HG02870 (cell line): ENCODE measurements at regions not wholly inside any gene's neighbourhood (a gene's known extent, or its start where the extent isn't known, plus 50 kb on each side); places are given as distances from the start of the nearest gene placed in this dataset.

Experiments used
- ATAC-seq: cut with Tn5 transposase; IDR thresholded peaks from one replicate; pipeline ENCODE4 v1.9.1; 2021; ENCODE audit warnings: mild to moderate bottlenecking, moderate library complexity; ENCODE audit not compliant: unreplicated experiment

DNA sequence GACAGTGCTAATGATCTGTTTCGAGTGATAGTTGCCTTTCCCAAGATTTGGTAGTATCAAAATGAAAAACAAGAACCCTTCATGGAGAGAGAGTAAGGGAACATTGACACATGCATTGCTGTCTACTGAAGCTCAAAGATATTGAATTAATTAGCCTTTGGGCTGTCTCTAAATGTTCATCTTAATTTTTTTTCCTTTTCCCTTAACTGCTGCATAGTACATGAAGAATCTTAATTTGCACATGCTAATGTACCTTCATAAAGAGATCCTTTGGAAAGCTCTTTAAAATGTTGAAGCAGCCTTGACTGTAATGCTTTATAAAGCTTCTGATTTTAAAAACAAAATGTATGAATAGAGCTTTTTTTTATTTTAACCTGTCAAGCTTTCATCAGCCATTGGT, 452.2 kb downstream of the TUSC7 start:
- no peak for ATAC-seq

DNA sequence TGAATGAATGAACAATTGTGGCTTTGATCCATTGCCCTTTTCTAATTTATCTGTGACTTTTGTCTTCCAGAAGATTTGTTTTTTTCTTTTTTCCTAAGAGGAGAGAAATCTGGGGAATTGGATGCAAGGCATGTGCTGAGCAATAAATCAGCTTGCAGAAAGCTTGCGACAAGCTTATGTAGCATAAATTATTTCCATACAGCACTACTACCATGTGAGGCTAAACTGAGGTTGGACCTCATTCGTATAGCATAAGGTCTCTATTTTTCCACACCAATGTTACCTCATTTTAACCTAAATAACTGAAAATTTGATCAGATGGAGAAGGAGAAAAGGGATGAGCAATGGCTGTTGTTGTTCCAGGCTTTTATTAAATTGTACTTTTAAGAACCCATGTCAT, 455.6 kb downstream of the TUSC7 start:
- no peak for ATAC-seq

DNA sequence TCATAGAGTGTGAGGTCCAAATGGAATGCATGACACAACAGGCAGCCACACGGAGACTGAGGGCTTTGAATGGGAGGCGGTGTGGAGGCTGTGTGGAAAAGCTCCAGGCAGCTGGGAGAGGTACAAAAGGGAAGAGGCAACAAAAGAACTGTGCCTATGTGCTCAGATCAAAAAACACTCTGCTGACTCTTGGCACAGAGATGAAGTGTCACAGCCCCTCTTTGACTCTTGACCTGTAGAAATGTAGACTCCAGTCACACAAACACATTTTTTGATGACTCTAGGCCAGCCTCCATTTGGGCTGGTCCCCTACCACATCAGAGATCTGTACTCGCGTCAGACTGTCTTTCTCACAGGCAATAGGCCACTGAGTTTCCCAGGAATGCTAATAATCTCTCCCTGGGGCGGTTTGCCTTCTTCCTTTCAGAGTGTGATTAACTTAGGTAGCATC, 456.0 kb downstream of the TUSC7 start:
- no peak for ATAC-seq

DNA sequence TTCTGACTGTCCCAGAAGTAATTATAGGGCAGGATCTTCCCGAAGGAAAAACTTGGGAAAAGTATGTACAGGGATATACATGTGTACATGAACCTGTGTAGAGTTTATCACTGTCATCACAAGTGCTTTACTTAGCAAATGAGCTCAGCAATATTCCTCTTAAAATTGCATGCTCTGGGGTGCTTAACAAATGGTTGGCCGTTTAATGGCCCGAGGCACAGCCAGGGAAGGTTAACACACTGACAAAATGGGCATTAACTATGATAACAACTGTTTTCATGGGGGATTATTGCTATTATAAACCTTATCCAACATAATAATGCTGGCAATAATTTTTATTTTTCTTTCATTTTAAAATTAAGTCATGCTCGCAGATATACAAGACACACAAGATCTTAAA, 459.3 kb downstream of the TUSC7 start:
- no peak for ATAC-seq

DNA sequence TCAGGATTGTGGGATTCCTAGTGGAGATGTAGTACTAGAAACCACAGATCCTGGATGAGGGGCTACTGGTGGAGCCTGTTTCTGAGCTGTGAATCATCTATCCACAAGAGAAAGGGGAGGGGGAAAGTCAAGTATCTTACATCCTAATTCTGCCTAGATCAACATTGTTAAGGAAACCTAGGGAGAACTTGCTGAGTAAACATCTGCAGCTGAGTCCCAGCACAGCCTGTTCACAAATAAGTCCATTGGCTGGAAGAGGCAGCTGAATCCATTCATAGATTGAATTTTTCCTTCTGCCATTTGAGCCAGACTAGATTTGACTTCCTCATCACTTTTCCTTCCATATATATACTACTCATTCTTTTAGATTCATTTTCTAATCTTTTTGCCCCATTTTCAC, 460.5 kb downstream of the TUSC7 start:
- no peak for ATAC-seq

DNA sequence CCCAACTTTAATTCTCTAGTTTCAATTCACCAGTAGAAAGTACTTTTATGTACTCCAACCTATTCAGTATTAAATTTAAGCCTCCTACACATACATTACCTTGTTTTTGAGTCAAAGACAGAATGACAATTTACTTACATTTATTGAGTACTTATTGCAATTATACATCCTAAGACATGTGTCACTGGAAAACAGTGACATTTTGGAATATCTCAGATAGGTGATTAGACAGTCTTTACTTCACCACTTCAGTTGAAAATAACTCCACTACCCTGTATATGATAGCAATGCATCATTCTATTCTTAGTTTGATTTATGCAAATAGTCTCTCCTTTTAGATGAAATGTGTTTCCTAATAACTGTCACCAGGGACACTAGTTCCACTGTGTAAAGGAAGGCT, 461.5 kb downstream of the TUSC7 start:
- ATAC-seq = no peak

DNA sequence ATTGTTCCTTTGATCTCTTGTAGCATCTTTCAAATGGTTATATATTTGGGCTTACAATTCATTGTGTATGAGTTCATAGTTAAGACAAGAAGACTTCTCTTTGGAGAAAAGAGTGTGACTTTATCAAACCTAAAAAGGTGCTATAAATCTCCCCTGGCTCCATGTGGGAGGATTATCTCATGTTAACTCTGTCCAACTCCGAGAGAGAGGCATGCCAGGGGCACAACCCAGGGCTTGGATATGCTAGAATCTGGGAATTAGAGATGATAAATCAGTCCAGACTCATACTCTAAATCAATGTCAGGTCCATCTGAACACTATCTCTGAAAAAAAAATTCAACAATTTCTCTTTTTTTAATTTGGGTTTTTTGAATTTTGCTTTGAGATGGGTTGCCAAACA, 462.8 kb downstream of the TUSC7 start:
- ATAC-seq = no peak

DNA sequence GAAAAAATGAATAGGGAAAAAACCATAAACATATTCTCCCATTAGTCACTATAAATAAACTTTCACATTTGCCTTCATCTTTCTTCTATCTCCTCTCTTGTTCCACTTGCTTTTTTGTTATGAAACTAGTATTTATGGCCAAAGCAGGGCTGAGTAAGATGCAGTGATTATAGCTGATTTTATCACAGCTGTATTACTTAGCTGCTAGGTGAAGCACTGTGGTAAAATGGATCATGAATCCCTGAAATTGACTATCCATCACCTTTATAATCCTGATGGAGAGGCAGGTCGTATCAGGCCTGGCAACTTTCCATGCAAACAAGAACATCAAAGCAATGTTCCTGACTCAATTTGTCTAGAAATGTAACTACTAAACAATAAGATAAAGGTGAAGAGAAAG, 471.6 kb downstream of the TUSC7 start:
- ATAC-seq = no peak

DNA sequence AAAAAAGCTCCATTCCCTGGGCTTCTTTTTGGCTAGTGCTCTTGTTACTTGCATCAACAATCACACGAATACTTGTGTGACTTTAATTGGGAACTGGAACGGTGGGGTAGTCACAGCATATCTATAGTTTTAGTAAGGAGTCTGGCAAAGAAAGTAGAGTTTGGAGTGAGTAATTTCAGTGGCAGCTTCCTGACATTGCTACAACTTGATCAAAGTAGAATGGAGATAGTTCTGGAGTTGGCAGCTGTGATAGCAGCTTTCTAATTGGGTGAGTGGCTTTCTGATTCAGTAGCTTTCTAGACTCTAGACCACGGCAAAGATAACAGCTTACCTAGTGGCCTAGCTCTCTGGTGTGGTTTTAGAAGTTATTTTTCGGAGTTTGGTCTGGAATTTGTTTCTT, 475.0 kb downstream of the TUSC7 start:
- ATAC-seq = no peak

DNA sequence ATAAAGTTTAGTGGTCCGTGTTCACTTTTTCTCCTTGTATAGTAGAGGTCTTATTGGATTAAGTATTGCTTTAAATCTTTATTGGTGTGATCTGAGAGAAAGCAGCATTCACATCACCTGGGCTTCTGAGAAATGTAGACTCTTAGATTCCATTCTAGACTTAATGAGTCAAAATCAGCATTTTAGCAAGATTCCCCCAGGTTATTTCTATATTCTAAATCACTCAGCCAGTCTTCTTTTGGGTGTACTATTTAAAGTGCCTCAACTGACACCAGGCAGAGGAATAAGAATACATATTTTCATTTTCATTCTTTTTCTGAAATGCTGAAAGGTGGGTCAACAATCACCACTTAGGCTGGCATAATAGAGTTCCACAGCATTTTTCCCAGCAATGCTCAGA, 481.7 kb downstream of the TUSC7 start:
- peak; percentile 60 for ATAC-seq

DNA sequence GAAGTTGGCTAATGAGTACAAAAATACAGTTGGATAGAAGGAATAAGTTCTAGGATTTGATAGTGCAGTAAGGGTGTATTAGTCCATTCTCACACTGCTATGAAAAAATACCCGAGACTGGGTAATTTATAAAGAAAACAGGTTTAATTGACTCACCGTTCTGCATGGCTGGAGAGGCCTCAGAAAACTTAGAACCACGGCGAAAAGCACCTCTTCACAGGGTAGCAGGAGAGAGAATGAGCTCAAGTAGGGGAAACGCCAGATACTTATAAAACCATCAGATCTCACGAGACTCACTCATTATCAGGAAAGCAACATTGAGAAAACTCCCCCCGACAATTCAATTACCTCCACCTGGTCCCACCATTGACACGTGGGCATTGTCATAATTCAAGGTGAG, 483.3 kb downstream of the TUSC7 start:
- no peak for ATAC-seq

DNA sequence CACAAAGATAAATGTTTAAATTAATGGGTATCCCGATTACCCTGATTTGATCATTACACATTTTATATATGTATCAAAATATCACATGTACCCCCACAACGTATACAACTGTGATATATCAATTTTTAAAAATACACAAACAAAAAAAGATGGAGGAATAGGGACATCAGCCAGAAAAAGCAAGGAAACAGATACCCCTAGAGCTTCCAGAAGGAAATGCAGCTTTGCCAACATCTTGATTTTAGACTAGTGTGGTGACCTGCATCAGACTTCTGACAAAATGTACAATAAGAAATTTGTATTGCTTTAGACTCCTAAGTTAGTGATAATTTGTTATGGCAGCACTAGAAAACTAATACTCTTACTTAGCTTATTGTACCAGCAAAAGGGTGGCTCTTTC, 483.8 kb downstream of the TUSC7 start:
- no peak for ATAC-seq

DNA sequence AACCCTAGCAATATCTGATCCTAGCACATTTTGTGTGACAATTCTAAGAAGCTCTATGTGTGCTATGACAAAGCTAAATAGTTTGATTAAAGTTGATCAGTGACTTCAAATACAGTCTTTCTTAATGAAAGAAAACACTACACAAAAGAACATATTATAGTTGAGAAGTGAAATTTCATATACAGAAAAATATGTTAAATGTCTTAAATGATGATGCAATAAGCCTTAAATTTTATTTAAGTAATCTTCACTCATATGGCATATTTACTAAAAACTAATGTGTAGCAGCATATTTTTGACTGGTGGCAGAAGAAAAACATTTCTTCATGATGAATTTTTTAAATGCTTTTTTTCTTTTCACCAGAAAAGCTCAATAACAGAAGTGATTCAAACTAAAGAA, 485.5 kb downstream of the TUSC7 start:
- ATAC-seq = no peak

DNA sequence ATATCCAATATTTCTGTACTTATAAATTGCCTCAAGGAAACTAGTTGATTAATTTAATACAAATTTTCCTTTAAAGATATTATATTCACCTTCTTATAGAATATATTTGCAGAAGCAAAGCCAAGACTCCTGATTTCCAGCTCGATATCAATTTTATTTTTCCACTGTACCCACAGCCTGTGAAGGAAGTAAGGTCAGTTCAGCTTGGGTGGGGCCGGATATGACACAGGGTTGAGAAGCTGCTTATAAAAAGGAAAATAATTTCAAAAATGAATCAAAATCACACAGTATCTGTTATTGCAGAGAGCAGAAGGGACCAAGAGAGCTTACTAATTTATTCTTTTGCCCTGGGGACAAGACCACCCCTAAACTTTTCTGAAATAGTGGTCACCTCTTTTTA, 491.4 kb downstream of the TUSC7 start:
- no peak for ATAC-seq

DNA sequence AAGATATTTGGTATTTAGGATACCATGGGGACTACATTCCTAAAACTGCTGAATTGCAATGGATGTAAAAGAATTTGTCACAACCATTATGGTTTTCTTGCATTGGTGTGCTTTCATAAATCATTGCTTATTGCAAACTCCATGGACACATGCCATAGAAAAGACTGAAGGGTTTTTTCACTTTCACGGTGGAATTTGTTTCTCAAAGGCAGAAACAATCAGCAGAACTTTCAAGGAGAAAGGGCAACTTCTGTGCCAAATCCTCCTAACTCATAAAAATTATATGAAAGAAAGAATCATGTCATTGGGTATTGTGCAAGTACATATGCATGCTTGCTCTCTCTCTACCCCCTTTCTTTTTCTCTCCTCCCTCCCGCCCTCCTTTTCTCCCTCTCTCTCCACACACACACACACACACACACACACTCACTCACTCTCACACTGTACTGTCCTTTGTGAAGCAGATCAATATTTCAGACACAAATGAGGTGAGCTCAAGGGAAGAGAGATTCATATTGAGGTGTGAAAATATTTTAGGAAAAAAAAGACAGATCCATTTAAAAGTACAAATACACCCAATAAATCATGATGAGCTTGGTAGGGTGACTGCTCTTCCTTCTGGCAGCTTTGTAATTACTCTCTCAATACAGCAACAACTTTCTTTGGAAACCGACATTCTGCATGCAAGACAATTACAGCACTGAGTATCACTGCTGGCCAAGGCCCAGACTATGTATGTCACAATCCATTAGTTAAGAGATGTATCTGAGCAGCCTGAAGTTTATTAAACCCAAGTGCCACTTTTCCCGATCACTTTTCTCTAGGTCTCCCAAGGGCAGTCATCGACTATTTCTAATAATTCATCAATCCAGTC, 492.6 kb downstream of the TUSC7 start:
- no peak for ATAC-seq

DNA sequence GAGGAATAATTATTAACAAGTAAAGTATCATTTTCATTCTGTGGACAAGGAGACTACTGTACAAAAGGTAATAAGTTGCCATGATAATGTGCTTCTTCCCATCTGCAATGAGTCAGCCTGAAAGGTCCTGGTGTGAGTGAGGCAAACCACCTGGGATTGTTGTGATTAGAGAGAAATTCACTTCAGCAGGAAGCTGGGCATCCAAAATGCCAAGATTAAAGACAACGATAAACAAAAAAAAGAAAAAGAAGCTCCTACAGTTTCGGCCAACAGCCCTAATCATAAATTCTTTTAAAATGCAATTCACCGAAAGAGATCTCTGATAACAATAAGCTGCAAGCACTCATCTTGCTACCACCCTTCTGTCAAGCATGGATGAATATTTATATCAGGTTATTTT, 507.8 kb downstream of the TUSC7 start:
- ATAC-seq = no peak

DNA sequence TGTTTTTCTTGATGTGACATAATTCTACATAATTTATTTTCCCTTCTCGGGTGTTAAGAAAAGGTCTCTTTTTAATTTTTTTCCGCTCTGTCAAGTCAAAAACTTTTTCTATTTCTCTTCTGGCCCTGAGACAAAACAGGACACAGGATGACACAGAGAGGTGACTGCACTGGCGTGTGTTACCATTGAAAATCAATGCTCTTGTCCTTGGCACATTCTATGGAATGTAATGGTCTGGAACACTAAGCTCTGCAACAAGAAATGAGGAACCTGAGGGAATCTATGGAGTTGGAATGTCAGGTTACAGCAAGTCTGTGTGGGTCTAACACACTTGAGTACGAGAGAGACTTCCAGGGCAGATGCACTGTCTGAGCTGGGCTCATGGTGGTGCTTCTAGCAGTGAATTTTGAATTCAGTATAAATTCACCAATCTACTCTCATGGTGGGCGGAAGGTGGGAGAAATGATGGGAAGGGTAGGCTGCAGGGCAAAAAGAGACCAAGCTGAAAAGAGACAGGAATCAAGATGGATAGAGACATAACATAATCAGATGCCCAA, 508.3 kb downstream of the TUSC7 start:
- ATAC-seq = no peak

DNA sequence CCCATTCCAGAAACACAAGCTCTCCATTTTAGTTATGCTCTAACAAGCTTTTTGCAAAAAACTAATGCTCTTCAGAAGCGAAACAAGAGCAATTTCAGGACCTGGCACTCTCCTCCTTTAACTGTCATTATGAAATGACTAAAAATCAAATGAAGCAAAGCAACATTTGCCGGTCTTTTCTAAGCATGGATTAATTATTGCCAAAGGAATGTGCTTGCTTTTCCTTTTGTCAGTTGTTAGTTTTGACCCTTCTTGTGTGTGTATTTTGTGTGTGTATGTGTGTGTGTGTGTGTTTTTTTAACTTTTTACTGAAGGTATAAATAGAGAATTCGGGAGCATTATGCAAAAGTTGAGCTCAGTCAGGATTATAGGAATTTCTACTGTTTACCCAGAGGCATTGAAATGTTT, 509.1 kb downstream of the TUSC7 start:
- no peak for ATAC-seq

DNA sequence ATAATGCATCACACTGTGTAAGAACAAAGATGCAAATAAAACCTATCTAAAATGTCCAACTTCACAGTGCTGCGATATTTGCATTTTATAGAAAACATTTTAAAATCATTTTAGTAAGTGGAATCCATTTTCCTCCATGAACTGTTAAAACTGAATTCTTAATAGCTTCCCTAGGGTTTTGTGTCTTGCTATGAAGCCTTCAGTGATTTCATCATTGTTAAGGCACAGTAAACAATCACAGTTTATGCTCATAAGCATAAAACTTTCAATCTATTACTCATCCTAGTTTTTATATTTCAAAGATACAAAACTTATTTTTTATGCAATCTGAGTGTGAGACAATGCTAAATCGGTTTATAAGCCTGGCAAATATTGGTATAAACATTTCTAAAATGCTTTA, 509.7 kb downstream of the TUSC7 start:
- ATAC-seq = no peak

DNA sequence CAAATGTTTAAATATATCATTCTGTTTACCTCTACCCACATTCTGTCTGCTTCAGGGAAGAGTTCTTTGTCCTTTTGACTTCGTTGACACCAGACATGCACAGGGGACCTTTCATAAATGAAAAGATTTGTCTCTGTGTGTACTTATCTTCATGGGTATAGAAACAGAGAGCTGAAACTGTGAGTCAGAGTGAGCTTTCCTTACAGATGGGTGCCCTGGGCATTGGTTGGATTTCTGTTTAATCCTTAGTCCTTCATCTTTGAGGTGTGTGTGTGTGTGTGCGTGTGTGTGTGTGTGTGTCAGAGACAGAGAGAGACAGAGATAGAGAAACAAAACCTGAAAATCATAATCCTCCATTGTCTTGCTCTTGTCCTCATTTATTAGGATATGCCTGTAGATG, 517.4 kb downstream of the TUSC7 start:
- ATAC-seq = no peak

DNA sequence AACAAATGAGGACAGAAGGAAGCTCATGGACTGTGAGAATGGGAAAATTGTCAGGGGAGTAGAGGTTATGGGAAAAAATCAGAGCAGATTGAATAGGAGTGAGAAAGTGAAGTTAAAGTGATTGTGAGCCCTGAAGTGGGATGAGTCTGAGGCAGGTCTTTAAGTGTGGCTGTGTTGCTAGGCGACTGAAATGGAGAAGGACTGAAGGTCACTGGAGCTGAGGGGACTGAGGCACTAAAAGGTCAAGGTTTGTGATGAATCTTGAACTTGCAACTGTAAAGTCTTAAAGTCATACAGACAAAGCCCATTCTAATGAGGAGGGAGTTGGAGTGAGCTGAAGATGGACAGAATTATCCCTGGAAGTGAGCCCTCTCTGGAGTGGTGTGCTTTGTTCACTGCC, 518.9 kb downstream of the TUSC7 start:
- no peak for ATAC-seq

DNA sequence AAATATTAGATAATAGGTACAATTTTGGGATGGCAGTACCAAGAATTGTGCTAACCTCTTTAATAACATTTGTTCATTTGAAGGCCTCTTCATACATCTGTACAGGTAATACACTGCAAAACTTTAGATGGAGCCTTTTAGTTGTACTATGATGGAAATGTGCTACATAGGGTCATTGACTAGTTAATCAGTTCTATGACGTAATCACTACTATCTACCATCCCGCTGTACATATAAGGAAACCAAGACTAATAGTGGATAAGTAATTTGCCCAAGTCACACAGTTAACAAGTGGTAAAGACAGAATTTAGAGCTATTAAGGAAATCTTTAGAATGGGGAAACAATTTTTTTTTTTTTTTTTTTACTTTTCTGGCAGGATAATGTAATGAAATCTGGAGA, 521.3 kb downstream of the TUSC7 start:
- ATAC-seq = no peak

DNA sequence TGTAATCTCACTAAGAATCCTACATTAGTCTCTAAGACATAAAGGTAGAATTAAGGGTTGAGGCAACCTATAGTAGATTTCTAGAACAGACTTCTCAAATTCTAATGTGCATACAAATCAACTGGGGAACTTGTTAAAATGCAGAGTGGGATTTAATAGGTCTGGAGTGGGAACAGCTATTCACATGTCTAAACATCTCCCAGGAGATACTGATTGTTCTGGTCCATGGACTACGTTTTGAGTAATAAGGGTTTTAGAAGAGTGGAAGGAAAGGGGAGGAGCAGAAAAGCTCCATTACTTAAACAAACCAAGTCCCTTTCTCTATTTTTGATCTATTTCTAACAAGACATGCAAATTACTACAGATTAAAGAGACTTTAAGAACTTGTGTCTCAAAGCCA, 524.8 kb downstream of the TUSC7 start:
- no peak for ATAC-seq
